ENCODE measurements at regions not wholly inside any gene's neighbourhood (a gene's known extent, or its start where the extent isn't known, plus 50 kb on each side); places are given as distances from the start of the nearest gene placed in this dataset.

GRCh38 chr2:147330925-147331324, 513.9 kb upstream of the ACVR2A start:
- TF ChIP-seq, protein P1, sequence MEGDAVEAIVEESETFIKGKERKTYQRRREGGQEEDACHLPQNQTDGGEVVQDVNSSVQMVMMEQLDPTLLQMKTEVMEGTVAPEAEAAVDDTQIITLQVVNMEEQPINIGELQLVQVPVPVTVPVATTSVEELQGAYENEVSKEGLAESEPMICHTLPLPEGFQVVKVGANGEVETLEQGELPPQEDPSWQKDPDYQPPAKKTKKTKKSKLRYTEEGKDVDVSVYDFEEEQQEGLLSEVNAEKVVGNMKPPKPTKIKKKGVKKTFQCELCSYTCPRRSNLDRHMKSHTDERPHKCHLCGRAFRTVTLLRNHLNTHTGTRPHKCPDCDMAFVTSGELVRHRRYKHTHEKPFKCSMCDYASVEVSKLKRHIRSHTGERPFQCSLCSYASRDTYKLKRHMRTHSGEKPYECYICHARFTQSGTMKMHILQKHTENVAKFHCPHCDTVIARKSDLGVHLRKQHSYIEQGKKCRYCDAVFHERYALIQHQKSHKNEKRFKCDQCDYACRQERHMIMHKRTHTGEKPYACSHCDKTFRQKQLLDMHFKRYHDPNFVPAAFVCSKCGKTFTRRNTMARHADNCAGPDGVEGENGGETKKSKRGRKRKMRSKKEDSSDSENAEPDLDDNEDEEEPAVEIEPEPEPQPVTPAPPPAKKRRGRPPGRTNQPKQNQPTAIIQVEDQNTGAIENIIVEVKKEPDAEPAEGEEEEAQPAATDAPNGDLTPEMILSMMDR (IDR thresholded peaks at IDR 0.05): no peak
- TF ChIP-seq EZH2 (IDR thresholded peaks at IDR 0.05; ENCODE audit: borderline replicate concordance, insufficient read depth, low read depth, low read length, poor library complexity, severe bottlenecking): no peak
